ENCODE measurements at regions not wholly inside any gene's neighbourhood (a gene's known extent, or its start where the extent isn't known, plus 50 kb on each side); places are given as distances from the start of the nearest gene placed in this dataset.
"Not testable (repeated sequence)": the region's sequence is repeated elsewhere in the genome, so short reads cannot be mapped to it uniquely, and the experiment has no call there.

GRCh38 chr9:31467075-31467474 lies 917.4 kb upstream of the ACO1 start:
- intact Hi-C loops (cut with DNase I): no loop called here
- DNase-seq (ENCODE audit: low spot score): no peak

- no peak for DNase-seq (ENCODE audit: low spot score)
- intact Hi-C loops (cut with DNase I): no loop called here
Measured at GRCh38 chr9:31470051-31470450, 914.4 kb upstream of the ACO1 start.

- intact Hi-C loops (cut with DNase I): no loop called here
Measured at GRCh38 chr9:31471010-31471409, 913.4 kb upstream of the ACO1 start.

GRCh38 chr9:31486630-31487029 lies 897.8 kb upstream of the ACO1 start:
- DNase-seq (ENCODE audit: low spot score): no peak
- intact Hi-C loops (cut with DNase I): no loop called here

More at GRCh38 chr9:31471010-31471409, 913.4 kb upstream of the ACO1 start:
- DNase-seq (ENCODE audit: low spot score): no peak

- DNase-seq (ENCODE audit: low spot score): no peak
- intact Hi-C loops (cut with DNase I): loop anchor here in 1 of 2 donors (10.0 kb wide), 2 partner anchors 56 to 154 kb away; no protein-coding TSS in a partner anchor
Measured at GRCh38 chr9:31490551-31491106, 893.8 kb upstream of the ACO1 start.

GRCh38 chr9:31492229-31492628 lies 892.2 kb upstream of the ACO1 start:
- no peak for DNase-seq (ENCODE audit: low spot score)
- intact Hi-C loops (cut with DNase I): loop anchor here in 1 of 2 donors (10.0 kb wide), 2 partner anchors 57 to 153 kb away; no protein-coding TSS in a partner anchor

- intact Hi-C loops (cut with DNase I): no loop called here
- no peak for DNase-seq (ENCODE audit: low spot score)
Measured at GRCh38 chr9:31500422-31500821, 884.0 kb upstream of the ACO1 start.

GRCh38 chr9:31519011-31519410 lies 865.4 kb upstream of the ACO1 start:
- DNase-seq (ENCODE audit: low spot score): no peak
- intact Hi-C loops (cut with DNase I): no loop called here

- DNase-seq (ENCODE audit: low spot score): no peak
- intact Hi-C loops (cut with DNase I): no loop called here
Measured at GRCh38 chr9:31519424-31519823, 865.0 kb upstream of the ACO1 start.

GRCh38 chr9:31519826-31520225 lies 864.6 kb upstream of the ACO1 start:
- DNase-seq (ENCODE audit: low spot score): no peak
- intact Hi-C loops (cut with DNase I): no loop called here

GRCh38 chr9:31520301-31521085 lies 864.0 kb upstream of the ACO1 start:
- DNase-seq (ENCODE audit: low spot score): no peak
- intact Hi-C loops (cut with DNase I): no loop called here

GRCh38 chr9:31535651-31536050 lies 848.8 kb upstream of the ACO1 start:
- intact Hi-C loops (cut with DNase I): no loop called here
- no peak for DNase-seq (ENCODE audit: low spot score)

- intact Hi-C loops (cut with DNase I): no loop called here
- no peak for DNase-seq (ENCODE audit: low spot score)
Measured at GRCh38 chr9:31536471-31536870, 848.0 kb upstream of the ACO1 start.

GRCh38 chr9:31541721-31542281 lies 842.6 kb upstream of the ACO1 start:
- intact Hi-C loops (cut with DNase I): no loop called here
- no peak for DNase-seq (ENCODE audit: low spot score)

GRCh38 chr9:31542384-31543055 lies 841.9 kb upstream of the ACO1 start:
- intact Hi-C loops (cut with DNase I): no loop called here
- no peak for DNase-seq (ENCODE audit: low spot score)

GRCh38 chr9:31554941-31555340 lies 829.5 kb upstream of the ACO1 start:
- DNase-seq (ENCODE audit: low spot score): no peak
- intact Hi-C loops (cut with DNase I): no loop called here

- DNase-seq (ENCODE audit: low spot score): no peak
- intact Hi-C loops (cut with DNase I): no loop called here
Measured at GRCh38 chr9:31556667-31557463, 827.6 kb upstream of the ACO1 start.

GRCh38 chr9:31572190-31572589 lies 812.3 kb upstream of the ACO1 start:
- not testable (repeated sequence) for DNase-seq (ENCODE audit: low spot score)

GRCh38 chr9:31573561-31573960 lies 810.9 kb upstream of the ACO1 start:
- DNase-seq (ENCODE audit: low spot score): no peak
- intact Hi-C loops (cut with DNase I): no loop called here

More at GRCh38 chr9:31572190-31572589, 812.3 kb upstream of the ACO1 start:
- intact Hi-C loops (cut with DNase I): not testable (repeated sequence)

All from posterior vena cava (tissue), 2 donors.